SIG-M5 treated with dmso at 0.1 percent for 504 hours (cell line): ENCODE measurements at regions not wholly inside any gene's neighbourhood (a gene's known extent, or its start where the extent isn't known, plus 50 kb on each side); places are given as distances from the start of the nearest gene placed in this dataset.
"Not testable (repeated sequence)": the region's sequence is repeated elsewhere in the genome, so short reads cannot be mapped to it uniquely, and the experiment has no call there.

Source experiments
- DNase-seq: peaks from one replicate; lab custom pipeline; 2025; ENCODE audit not compliant: unreplicated experiment; lab: John Stamatoyannopoulos, UW

GRCh38 chr11:89545691-89546090 lies 54.5 kb upstream of the NOX4 start:
- no peak for DNase-seq

GRCh38 chr11:89555781-89556180 lies 64.6 kb upstream of the NOX4 start:
- not testable (repeated sequence) for DNase-seq

- DNase-seq, result peak; percentile 1
These were observed 65.8 kb upstream of the NOX4 start for GRCh38 chr11:89556731-89557707.

- not testable (repeated sequence) for DNase-seq
These were observed 69.4 kb upstream of the NOX4 start for GRCh38 chr11:89560598-89560997.

- not testable (repeated sequence) for DNase-seq
These were observed 71.6 kb upstream of the NOX4 start for GRCh38 chr11:89562731-89563130.

GRCh38 chr11:89566972-89567371 lies 75.8 kb upstream of the NOX4 start:
- DNase-seq, result no peak

- not testable (repeated sequence) for DNase-seq
These were observed 78.2 kb upstream of the NOX4 start for GRCh38 chr11:89569387-89569786.

GRCh38 chr11:89571706-89572105 lies 80.5 kb upstream of the NOX4 start:
- not testable (repeated sequence) for DNase-seq

- DNase-seq, result not testable (repeated sequence)
These were observed 84.7 kb upstream of the NOX4 start for GRCh38 chr11:89575846-89576245.

GRCh38 chr11:89577428-89577827 lies 86.3 kb upstream of the NOX4 start:
- not testable (repeated sequence) for DNase-seq

- no peak for DNase-seq
These were observed 92.4 kb upstream of the NOX4 start for GRCh38 chr11:89583580-89583979.

- not testable (repeated sequence) for DNase-seq
These were observed 93.9 kb upstream of the NOX4 start for GRCh38 chr11:89585046-89585445.

GRCh38 chr11:89585471-89585870 lies 94.3 kb upstream of the NOX4 start:
- DNase-seq, result not testable (repeated sequence)

GRCh38 chr11:89589413-89589812 lies 98.2 kb upstream of the NOX4 start:
- DNase-seq, result not testable (repeated sequence)

GRCh38 chr11:89590008-89590632 lies 98.9 kb upstream of the NOX4 start:
- DNase-seq, result not testable (repeated sequence)

- DNase-seq, result not testable (repeated sequence)
These were observed 108.8 kb upstream of the TRIM77 start for GRCh38 chr11:89601263-89601662.

GRCh38 chr11:89604281-89604680 lies 105.8 kb upstream of the TRIM77 start:
- DNase-seq, result no peak

GRCh38 chr11:89606845-89607244 lies 103.3 kb upstream of the TRIM77 start:
- DNase-seq, result not testable (repeated sequence)

- DNase-seq, result not testable (repeated sequence)
These were observed 102.6 kb upstream of the TRIM77 start for GRCh38 chr11:89607497-89607896.

- DNase-seq, result no peak
These were observed 101.7 kb upstream of the TRIM77 start for GRCh38 chr11:89608234-89608966.

- no peak for DNase-seq
These were observed 98.0 kb upstream of the TRIM77 start for GRCh38 chr11:89612096-89612495.
